Activated CD4-positive, alpha-beta T cell treated with anti-CD3 and anti-CD28 coated beads, Interleukin-2, amount 50 U/mL, for 24 hours (primary cell): ENCODE measurements at regions not wholly inside any gene's neighbourhood (a gene's known extent, or its start where the extent isn't known, plus 50 kb on each side); places are given as distances from the start of the nearest gene placed in this dataset.
"Not testable (repeated sequence)": the region's sequence is repeated elsewhere in the genome, so short reads cannot be mapped to it uniquely, and the experiment has no call there.

Source experiments
- DNase-seq, 2 donors: peaks; one replicate each; pipeline ENCODE4 v3.0.0-alpha.2; 2020; ENCODE audit warnings: low read depth in 1 of 2, low spot score in 1 of 2

DNA sequence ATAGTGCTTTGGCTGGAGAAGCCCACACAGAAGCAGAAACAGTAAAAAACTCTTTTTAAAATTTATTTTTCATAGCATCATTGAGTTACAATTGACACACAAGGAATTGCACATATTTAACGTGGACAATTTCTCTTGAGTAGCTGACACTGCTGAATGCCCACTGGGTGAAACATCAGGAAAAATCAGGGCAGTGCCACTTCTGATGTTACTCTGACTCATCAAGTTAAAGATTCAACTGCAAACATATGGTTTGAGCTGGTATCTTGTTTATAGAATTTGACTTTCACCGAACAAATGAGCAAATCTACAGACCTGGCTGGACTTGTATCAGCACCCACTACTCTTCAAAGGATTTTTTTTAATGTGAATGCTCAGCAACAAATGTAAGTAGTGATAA is 66.3 kb upstream of the CTSV start:
- DNase-seq = not testable (repeated sequence)

DNA sequence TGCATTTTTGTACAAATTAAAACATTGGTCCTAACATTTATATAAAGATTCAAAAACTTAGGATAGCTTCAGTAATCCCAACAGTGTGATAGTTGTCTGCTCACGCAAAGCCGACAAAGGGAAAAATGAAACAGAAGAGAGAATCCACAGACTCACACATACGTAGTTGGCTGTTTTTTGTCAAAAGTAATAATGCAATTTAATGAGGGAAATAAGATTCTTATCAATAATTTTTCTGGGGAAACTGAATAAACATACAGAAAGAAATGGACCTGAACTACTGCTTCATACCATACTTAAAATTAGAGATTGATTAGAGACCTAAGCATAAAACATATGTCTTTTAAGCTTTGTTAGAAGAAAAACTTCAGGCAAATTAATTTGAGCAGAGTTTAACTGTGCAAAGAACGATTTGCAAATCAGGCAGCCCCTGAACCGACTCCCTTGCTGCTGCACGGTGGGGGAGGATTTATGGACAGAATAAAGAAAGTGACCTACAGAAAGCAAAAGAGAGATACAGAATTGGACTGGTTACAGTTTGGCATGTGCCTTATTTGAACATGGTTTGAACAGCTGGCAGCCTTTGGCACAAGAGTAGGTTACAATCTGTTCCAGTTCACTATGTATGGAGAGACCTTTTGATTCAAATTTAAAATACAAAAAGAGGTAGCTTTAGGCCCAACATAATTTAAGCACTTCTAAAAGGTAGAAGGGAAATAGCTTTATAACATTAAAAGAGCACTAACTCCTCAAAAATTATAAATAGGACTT is 64.9 kb upstream of the CTSV start:
- not testable (repeated sequence) for DNase-seq

DNA sequence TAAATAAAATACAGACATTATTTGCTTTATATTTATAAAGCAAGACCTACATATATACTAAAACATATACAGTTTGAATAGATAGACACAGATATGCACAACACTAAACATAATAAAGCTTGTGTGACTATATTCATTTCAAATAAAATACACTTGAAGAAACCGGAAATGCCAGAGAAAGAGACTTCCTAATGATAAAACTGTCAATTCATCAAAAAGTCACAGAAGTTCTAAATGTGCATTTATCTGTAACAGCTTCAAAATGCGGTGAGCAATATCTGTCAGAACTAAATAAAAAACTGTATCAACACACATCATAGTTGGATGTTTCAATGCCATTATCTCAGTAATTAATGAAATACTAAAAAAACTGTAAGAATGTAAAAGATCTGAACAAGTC is 60.6 kb upstream of the CTSV start:
- DNase-seq = not testable (repeated sequence)

DNA sequence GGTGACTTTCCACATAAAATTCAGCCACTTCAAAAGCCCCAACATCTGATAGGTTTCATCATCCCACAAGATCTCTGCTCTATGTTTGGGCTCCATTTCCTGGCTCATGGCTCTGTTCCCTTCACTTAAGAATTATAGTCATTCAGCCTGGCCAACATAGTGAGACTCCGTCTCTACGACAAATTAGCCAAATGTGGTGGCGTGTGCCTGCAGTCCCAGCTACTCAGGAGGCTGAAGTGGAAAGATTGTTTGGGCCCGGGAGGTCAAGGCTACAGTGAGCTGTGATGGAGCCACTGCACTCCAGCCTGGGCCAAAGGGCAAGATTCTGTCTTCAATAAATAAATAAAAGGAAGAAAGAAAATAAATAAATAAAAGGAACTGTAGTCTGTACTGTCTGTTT is 57.9 kb upstream of the CTSV start:
- no peak for DNase-seq

DNA sequence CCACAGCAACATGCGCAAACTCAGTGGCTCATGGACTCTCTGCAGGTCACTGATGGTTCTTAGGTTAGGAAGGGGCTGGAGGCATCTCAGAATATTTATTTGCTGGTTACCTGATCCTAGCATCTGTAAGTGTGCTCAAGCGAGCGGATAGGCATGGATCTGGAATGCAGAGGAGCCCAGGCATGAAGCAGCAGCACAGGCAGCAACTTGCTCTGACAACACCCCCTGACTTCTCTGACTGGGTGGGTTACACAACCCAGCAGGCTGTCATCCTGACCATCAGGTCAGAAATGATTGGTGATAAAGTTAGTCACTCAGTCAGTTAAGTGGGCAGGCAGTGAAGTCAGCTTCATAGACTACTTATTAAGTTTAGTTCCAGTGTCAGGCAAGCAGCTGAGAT is 50.4 kb upstream of the CTSV start:
- DNase-seq = not testable (repeated sequence)
